ENCODE measurements at regions not wholly inside any gene's neighbourhood (a gene's known extent, or its start where the extent isn't known, plus 50 kb on each side); places are given as distances from the start of the nearest gene placed in this dataset.
A peak's percentile ranks its signal among the peaks of the same experiment; 100 is the strongest.

DNA sequence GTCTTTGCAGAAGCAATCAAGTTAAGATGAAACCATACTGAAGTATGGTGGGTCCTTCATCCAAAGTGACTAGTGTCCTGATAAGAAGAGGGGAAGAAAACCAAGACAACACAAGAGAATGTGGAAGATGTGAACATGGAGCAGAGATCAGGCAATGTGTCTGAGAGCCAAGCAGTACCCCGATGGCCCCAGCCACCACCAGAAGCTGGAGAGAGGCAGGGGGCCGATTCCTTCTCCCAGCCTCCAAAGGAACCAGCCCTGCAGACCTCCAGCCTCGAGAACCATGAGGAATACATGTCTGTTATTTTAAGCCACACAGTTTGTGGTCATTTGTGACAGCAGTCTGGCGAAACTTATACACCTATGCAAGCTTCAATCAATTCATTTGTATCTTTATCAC lies 93.2 kb downstream of the IRS2 start:
- H3K27me3 ChIP-seq (ENCODE audit: insufficient read depth, low read length, poor library complexity), result no peaks in the 10 kb centered on the region
- ATAC-seq (ENCODE audit: insufficient read depth, low read depth) (no peak), DNase-seq (no peak)
- no peak overlapping the region for H3K9ac ChIP-seq (ENCODE audit: low read depth, low read length)
- no peak overlapping the region for H3K4me2 ChIP-seq (ENCODE audit: insufficient read depth, low read length)
- no peaks in the 10 kb centered on the region; the same call in none of the 2 replicates for H3K4me1 ChIP-seq (ENCODE audit: insufficient read depth, low read length)
- H4K20me1 ChIP-seq (ENCODE audit: insufficient read depth, low read length), result peaks cover 23% of the 10 kb centered on the region
- peaks cover 51% of the 10 kb centered on the region for H3K36me3 ChIP-seq (ENCODE audit: insufficient read depth, low read length)
- no peaks in the 10 kb centered on the region for H3K9me3 ChIP-seq (ENCODE audit: insufficient read depth, low read length, severe bottlenecking)
- H3K27ac ChIP-seq (ENCODE audit: low read length), result no peak overlapping the region
- H3K79me2 ChIP-seq (ENCODE audit: insufficient read depth, low read length), result peaks cover 77% of the 10 kb centered on the region
- no peak overlapping the region for H3K4me3 ChIP-seq (ENCODE audit: low read depth in 1 of 2, low read length in 2 of 2)
- no peak overlapping the region for H2AFZ ChIP-seq (ENCODE audit: low read depth, low read length)
- TF ChIP-seq CTCF (IDR thresholded peaks at IDR 0.05; ENCODE audit: borderline replicate concordance, extremely low read depth, low read length, poor library complexity, severe bottlenecking) (no peak), EZH2 (IDR thresholded peaks at IDR 0.05; ENCODE audit: borderline replicate concordance, low read depth, low read length, severe bottlenecking) (no peak)

DNA sequence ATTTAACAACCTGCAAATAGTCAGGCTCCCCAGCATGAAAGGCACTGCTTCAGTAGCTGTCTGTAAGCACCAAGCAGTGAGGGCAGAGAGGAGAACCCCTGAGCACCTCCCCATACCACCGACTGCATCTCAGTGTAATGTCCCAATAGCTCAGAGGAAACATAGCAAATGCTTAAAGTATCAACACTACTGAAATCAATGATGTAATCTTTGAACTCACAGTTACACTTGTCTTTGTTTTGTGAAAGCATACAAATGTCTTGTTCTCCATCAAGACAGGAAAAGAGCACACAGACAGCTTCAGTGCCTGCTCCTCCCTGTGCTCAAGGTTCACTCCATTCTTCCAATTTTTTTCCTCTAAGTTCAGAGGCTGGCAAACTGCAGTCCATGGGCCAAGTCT lies 94.7 kb downstream of the IRS2 start:
- no peak for TF ChIP-seq CTCF (IDR thresholded peaks at IDR 0.05; ENCODE audit: borderline replicate concordance, extremely low read depth, low read length, poor library complexity, severe bottlenecking)
- no peak for TF ChIP-seq EZH2 (IDR thresholded peaks at IDR 0.05; ENCODE audit: borderline replicate concordance, low read depth, low read length, severe bottlenecking)
- no peak for DNase-seq
- Histone ChIP-seq H3K79me2 (ENCODE audit: insufficient read depth, low read length) (peaks cover 76% of the 10 kb centered on the region), H3K27me3 (ENCODE audit: insufficient read depth, low read length, poor library complexity) (no peaks in the 10 kb centered on the region), H3K36me3 (ENCODE audit: insufficient read depth, low read length) (peaks cover 41% of the 10 kb centered on the region), H4K20me1 (ENCODE audit: insufficient read depth, low read length) (peaks cover 26% of the 10 kb centered on the region), H3K9ac (ENCODE audit: low read depth, low read length) (no peak overlapping the region), H3K27ac (ENCODE audit: low read length) (peak overlapping the region; percentile 52; the same call in 1 of the 2 replicates), H3K4me2 (ENCODE audit: insufficient read depth, low read length) (no peak overlapping the region), H3K9me3 (ENCODE audit: insufficient read depth, low read length, severe bottlenecking) (no peaks in the 10 kb centered on the region), H3K4me1 (ENCODE audit: insufficient read depth, low read length) (no peaks in the 10 kb centered on the region; the same call in 1 of the 2 replicates), H3K4me3 (ENCODE audit: low read depth in 1 of 2, low read length in 2 of 2) (no peak overlapping the region), H2AFZ (ENCODE audit: low read depth, low read length) (no peak overlapping the region)
- ATAC-seq (ENCODE audit: insufficient read depth, low read depth), result no peak

DNA sequence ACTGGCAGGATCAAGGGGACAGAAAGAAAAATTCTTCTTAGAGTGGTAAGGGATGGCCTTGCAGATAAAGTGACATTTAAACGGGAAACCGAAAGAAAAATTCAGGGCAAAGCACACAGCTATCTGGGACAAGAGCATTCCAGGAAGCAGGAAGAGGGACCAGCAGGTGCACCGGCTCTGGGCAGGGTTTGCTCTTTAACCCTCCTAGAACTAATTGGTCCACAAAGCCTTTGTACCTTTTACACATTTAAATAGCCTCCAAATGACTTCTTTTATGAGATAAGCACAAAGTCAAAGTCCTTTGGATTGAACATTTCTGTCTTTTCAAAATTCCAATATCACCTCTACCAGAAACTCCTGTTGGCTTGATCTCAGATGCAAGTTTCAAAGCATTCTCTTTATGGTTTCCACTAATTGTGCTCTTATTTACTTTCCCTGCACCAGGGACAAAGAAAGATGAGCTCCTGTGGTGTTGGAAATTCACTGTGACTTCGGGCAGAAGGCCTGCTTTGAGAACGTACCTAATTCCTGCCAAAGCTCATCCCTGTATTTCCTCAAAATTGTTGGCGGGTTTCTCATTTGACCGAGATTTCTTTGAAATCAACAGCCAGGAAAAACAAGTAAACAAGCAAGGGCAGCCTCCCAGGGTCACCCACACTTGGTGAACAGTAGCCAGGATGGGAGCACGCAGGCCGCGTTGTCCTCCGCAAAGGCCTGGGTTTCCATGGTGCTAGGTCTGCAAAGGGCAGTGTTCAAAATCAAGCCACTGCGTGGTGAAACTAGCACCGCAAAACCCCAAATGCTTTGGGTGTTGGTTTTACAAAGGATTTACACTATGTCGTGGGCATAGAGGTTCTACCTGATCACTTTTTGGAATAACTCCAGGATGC lies 98.6 kb downstream of the IRS2 start:
- peaks cover 85% of the 10 kb centered on the region for H3K79me2 ChIP-seq (ENCODE audit: insufficient read depth, low read length)
- no peak overlapping the region for H3K27ac ChIP-seq (ENCODE audit: low read length)
- TF ChIP-seq EZH2 (IDR thresholded peaks at IDR 0.05; ENCODE audit: borderline replicate concordance, low read depth, low read length, severe bottlenecking) (no peak), CTCF (IDR thresholded peaks at IDR 0.05; ENCODE audit: borderline replicate concordance, extremely low read depth, low read length, poor library complexity, severe bottlenecking) (no peak)
- no peak for DNase-seq
- ATAC-seq (ENCODE audit: insufficient read depth, low read depth), result no peak
- no peak overlapping the region for H3K4me2 ChIP-seq (ENCODE audit: insufficient read depth, low read length)
- no peak overlapping the region for H3K9ac ChIP-seq (ENCODE audit: low read depth, low read length)
- peaks cover 22% of the 10 kb centered on the region for H3K4me1 ChIP-seq (ENCODE audit: insufficient read depth, low read length)
- peaks cover 35% of the 10 kb centered on the region; the same call in 1 of the 2 replicates for H4K20me1 ChIP-seq (ENCODE audit: insufficient read depth, low read length)
- no peaks in the 10 kb centered on the region for H3K27me3 ChIP-seq (ENCODE audit: insufficient read depth, low read length, poor library complexity)
- H3K4me3 ChIP-seq (ENCODE audit: low read depth in 1 of 2, low read length in 2 of 2), result no peak overlapping the region
- H3K9me3 ChIP-seq (ENCODE audit: insufficient read depth, low read length, severe bottlenecking), result no peaks in the 10 kb centered on the region
- H2AFZ ChIP-seq (ENCODE audit: low read depth, low read length), result no peak overlapping the region
- peaks cover 29% of the 10 kb centered on the region for H3K36me3 ChIP-seq (ENCODE audit: insufficient read depth, low read length)

Measured in DND-41 (cell line).